Fibroblast of mammary gland (primary cell): ENCODE measurements at regions not wholly inside any gene's neighbourhood (a gene's known extent, or its start where the extent isn't known, plus 50 kb on each side); places are given as distances from the start of the nearest gene placed in this dataset.

Experiments
- DNase-seq: peaks from one replicate; pipeline ENCODE4 v3.0.0-alpha.2; 2010; ENCODE audit warnings: low read depth
- H3K4me3 ChIP-seq: 2 replicates; pipeline ENCODE4 v1.5.1; 2011; ENCODE audit warnings: low read depth, mild to moderate bottlenecking, low read length, moderate library complexity; ENCODE audit not compliant: control insufficient read depth
- TF ChIP-seq, protein P1 (sequence below): conservative IDR thresholded peaks from 2 replicates; pipeline ENCODE4 v1.5.1; 2011; ENCODE audit warnings: low read depth, low read length, inconsistent platforms; ENCODE audit not compliant: control insufficient read depth, insufficient read depth

DNA sequence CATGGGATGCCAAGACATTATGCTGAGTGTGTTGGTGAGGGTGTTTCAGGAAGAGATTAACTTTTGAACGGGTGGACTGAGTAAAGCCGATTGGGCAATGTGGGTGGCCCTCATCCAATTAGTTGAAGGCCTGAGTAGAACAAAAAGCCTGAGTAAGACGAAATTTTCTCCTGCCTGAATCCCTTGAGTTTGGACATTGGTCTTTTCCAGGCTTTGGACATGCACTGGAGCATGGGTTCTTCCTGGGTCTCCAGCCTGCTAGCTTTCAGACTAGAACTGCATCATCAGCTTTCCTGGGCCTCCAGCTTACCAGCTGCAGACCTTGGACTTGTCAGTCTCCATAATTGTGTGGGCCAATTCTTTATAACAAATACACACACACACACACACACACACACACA, 63.6 kb downstream of the NIBAN1 start:
- TF ChIP-seq, protein P1, sequence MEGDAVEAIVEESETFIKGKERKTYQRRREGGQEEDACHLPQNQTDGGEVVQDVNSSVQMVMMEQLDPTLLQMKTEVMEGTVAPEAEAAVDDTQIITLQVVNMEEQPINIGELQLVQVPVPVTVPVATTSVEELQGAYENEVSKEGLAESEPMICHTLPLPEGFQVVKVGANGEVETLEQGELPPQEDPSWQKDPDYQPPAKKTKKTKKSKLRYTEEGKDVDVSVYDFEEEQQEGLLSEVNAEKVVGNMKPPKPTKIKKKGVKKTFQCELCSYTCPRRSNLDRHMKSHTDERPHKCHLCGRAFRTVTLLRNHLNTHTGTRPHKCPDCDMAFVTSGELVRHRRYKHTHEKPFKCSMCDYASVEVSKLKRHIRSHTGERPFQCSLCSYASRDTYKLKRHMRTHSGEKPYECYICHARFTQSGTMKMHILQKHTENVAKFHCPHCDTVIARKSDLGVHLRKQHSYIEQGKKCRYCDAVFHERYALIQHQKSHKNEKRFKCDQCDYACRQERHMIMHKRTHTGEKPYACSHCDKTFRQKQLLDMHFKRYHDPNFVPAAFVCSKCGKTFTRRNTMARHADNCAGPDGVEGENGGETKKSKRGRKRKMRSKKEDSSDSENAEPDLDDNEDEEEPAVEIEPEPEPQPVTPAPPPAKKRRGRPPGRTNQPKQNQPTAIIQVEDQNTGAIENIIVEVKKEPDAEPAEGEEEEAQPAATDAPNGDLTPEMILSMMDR = no peak
- no peak overlapping the region for H3K4me3 ChIP-seq
- peak; percentile 91 for DNase-seq

DNA sequence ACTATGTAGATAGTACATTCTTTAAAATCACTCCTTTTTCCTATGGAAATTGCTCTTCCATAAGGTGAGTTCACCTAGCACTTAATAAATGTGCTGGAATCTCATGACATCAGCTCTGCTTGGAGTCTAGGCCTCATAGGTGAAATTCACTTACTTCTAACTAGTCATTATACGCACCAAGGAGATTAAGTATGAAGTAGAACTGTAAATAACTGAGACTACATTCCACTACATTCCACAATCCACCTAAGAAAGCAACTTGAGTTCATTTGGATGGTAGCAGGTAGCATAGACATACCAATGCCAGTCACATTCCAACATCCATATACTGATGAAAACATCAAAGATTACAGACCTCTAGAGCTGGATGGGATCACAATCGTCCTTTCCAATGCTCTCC, 64.3 kb downstream of the NIBAN1 start:
- TF ChIP-seq, protein P1 = no peak
- H3K4me3 ChIP-seq = no peak overlapping the region
- no peak for DNase-seq

DNA sequence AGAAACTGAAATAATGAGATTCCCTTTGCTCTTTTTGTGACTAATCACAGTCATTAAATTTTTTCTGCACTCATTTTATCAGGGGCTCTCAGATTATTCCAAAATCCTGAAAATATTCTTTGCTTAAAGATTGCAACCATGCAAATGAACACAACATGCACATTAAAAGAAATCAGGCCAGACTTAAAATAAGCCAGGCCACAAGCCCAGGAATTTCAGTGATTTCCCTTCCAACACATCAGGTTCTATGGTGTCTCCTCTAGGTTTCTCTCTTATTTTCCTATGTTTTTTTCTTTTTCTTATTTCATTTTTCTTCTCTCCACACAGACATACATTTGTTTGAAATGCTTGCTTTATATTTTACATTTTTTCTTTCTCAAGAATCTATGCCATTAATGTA, 65.3 kb downstream of the NIBAN1 start:
- H3K4me3 ChIP-seq = no peak overlapping the region
- no peak for DNase-seq
- TF ChIP-seq, protein P1 = no peak

DNA sequence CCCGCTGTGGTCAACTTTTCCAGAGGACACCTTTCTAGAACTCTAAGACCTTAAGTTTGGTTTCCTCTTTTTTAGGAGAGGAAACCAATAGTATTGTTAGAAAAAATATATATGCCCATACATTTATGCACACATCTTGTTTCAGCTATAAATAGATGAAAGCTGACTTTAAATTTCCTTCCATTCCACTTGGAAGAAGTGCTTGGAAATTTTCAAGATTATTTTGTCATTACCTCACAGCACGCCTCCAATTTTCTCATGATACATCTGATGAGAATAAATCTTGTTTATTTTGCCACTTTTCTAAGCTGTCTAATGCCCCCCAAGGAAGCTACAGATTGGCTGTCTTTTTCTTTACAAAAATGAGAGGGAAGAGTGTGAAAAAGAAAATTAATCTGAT, 65.8 kb downstream of the NIBAN1 start:
- H3K4me3 ChIP-seq = no peak overlapping the region
- no peak for DNase-seq
- TF ChIP-seq, protein P1 = no peak

DNA sequence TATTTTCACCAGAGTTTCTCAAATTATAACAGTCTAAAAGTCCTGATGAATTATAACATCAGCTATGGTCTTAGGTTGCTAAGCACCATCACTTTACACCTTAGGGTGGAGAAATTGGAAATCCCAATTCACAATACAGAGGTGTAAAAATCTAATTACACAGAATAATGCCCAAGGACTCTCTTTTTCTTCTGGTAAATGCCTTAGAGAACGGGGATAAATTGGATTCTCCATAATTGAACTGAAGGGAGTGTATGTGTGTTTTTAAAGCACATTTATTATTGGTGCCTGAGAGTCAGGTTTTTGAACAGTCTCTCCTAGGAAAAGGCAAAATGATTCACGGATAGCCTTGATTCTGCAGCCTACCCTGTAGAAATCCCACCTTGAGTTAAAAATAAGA, 66.8 kb downstream of the NIBAN1 start:
- DNase-seq = no peak
- no peak overlapping the region for H3K4me3 ChIP-seq
- TF ChIP-seq, protein P1 = no peak

DNA sequence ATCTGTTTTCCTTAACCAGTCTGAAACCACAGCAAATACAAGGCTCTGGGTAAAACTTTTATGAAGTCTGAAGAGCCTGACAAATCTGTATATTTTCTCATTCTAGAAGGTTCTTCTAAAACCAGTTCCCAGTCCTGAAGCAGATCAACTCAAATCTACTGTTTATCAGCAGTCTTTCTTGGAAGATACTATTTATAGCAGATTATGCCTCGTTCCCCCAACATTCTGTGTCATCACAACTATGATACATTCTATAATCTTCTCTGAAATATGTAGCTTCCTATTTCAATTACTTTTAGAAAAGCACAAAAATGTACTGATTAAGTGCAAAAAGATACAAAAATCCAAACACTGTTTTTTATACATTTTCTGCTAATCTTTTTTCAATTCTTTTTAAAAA, 67.5 kb downstream of the NIBAN1 start:
- TF ChIP-seq, protein P1 = no peak
- peak; percentile 44 for DNase-seq
- no peak overlapping the region for H3K4me3 ChIP-seq
